ENCODE measurements at regions not wholly inside any gene's neighbourhood (a gene's known extent, or its start where the extent isn't known, plus 50 kb on each side); places are given as distances from the start of the nearest gene placed in this dataset.
"Not testable (repeated sequence)": the region's sequence is repeated elsewhere in the genome, so short reads cannot be mapped to it uniquely, and the experiment has no call there.

GRCh38 chr1:4489486-4489885, 164.9 kb upstream of the AJAP1 start:
- no peak for DNase-seq (ENCODE audit: low spot score)

- not testable (repeated sequence) for DNase-seq (ENCODE audit: low spot score)
These were observed 164.4 kb upstream of the AJAP1 start for GRCh38 chr1:4489992-4490391.

- DNase-seq (ENCODE audit: low spot score): no peak
These were observed 160.4 kb upstream of the AJAP1 start for GRCh38 chr1:4494027-4494426.

- no peak for DNase-seq (ENCODE audit: low spot score)
These were observed 159.9 kb upstream of the AJAP1 start for GRCh38 chr1:4494558-4494957.

GRCh38 chr1:4495809-4496208, 158.6 kb upstream of the AJAP1 start:
- no peak for DNase-seq (ENCODE audit: low spot score)

GRCh38 chr1:4500441-4500840, 154.0 kb upstream of the AJAP1 start:
- no peak for DNase-seq (ENCODE audit: low spot score)

- no peak for DNase-seq (ENCODE audit: low spot score)
These were observed 147.8 kb upstream of the AJAP1 start for GRCh38 chr1:4506591-4506990.

- DNase-seq (ENCODE audit: low spot score): no peak
These were observed 145.2 kb upstream of the AJAP1 start for GRCh38 chr1:4509206-4509605.

- DNase-seq (ENCODE audit: low spot score): no peak
These were observed 144.1 kb upstream of the AJAP1 start for GRCh38 chr1:4510276-4510691.

GRCh38 chr1:4511374-4511773, 143.0 kb upstream of the AJAP1 start:
- DNase-seq (ENCODE audit: low spot score): no peak

- no peak for DNase-seq (ENCODE audit: low spot score)
These were observed 141.8 kb upstream of the AJAP1 start for GRCh38 chr1:4512636-4513035.

GRCh38 chr1:4513685-4514084, 140.7 kb upstream of the AJAP1 start:
- no peak for DNase-seq (ENCODE audit: low spot score)

GRCh38 chr1:4515727-4516289, 138.6 kb upstream of the AJAP1 start:
- no peak for DNase-seq (ENCODE audit: low spot score)

- DNase-seq (ENCODE audit: low spot score): no peak
These were observed 137.8 kb upstream of the AJAP1 start for GRCh38 chr1:4516596-4516995.

- DNase-seq (ENCODE audit: low spot score): no peak
These were observed 137.0 kb upstream of the AJAP1 start for GRCh38 chr1:4517186-4517954.

GRCh38 chr1:4518621-4519020, 135.8 kb upstream of the AJAP1 start:
- DNase-seq (ENCODE audit: low spot score): no peak

- DNase-seq (ENCODE audit: low spot score): no peak
These were observed 134.5 kb upstream of the AJAP1 start for GRCh38 chr1:4519954-4520353.

- no peak for DNase-seq (ENCODE audit: low spot score)
These were observed 130.9 kb upstream of the AJAP1 start for GRCh38 chr1:4523551-4523950.

- DNase-seq (ENCODE audit: low spot score): no peak
These were observed 127.7 kb upstream of the AJAP1 start for GRCh38 chr1:4526747-4527146.

GRCh38 chr1:4527819-4528218, 126.6 kb upstream of the AJAP1 start:
- DNase-seq (ENCODE audit: low spot score): no peak

GRCh38 chr1:4528590-4528989, 125.8 kb upstream of the AJAP1 start:
- no peak for DNase-seq (ENCODE audit: low spot score)

GRCh38 chr1:4529446-4530165, 124.8 kb upstream of the AJAP1 start:
- DNase-seq (ENCODE audit: low spot score): no peak

GRCh38 chr1:4530166-4530785, 124.1 kb upstream of the AJAP1 start:
- no peak for DNase-seq (ENCODE audit: low spot score)
